HG02870 (cell line): ENCODE measurements at regions not wholly inside any gene's neighbourhood (a gene's known extent, or its start where the extent isn't known, plus 50 kb on each side); places are given as distances from the start of the nearest gene placed in this dataset.
"Not testable (repeated sequence)": the region's sequence is repeated elsewhere in the genome, so short reads cannot be mapped to it uniquely, and the experiment has no call there.

Experiments used
- ATAC-seq: cut with Tn5 transposase; IDR thresholded peaks from one replicate; pipeline ENCODE4 v1.9.1; 2021; ENCODE audit warnings: mild to moderate bottlenecking, moderate library complexity; ENCODE audit not compliant: unreplicated experiment

DNA sequence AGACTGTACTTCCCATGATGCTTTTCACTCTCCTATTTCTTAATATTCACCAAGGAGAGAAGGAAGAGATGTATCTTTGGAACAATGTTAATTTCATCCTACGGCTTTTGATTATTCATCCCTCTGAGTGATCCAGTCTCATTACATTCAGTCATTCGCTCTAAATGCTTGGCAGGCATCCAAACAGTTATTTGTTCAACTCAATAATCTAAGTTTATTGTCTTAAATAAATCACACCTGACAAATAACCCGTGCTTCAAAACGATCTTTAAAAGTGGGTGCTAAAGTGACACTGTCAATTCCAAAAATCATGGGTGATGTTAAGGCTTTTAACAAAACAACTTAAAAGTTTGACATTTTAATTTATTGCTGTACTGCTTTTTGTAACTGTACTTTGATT, 233.1 kb downstream of the RASEF start:
- ATAC-seq = no peak

DNA sequence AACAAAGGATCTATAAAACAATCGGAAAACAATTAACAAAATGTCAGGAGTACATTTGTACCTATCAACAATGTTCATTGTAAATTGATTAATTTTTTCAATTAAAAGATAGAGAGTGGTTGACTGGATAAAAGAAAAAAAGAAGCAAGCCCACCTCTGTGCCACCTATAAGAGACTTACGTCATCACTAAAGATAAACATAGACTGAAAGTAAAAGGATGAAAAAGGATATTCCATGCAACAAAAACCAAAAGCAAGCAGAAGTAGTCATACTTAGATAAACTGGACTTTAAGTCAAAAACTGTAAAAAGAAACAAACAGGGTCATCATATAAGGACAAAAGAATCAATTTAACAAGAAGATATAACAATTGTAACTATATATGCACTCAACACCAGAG, 197.4 kb downstream of the RASEF start:
- ATAC-seq = no peak

GRCh38 chr9:82880336-82881050, 182.4 kb downstream of the RASEF start:
- ATAC-seq = no peak

DNA sequence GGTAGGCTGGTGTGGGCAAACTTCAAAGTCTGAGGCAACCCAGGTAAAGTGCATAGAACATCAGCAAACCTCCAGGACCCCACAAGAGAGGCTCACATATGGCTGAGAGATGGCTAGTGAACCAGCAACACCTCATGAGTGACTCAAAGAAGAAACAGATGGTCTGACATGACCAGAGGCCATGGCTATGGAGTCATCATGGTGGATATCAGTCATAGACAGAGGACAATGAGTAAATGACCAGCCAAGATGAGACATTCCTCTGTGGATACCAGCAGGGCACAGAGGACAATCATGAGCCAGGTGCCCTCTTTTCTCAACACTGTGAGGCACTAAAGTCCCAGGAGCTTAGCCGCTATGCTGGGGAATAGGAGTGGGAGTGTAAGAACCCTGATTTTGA, 180.8 kb downstream of the RASEF start:
- ATAC-seq = no peak

DNA sequence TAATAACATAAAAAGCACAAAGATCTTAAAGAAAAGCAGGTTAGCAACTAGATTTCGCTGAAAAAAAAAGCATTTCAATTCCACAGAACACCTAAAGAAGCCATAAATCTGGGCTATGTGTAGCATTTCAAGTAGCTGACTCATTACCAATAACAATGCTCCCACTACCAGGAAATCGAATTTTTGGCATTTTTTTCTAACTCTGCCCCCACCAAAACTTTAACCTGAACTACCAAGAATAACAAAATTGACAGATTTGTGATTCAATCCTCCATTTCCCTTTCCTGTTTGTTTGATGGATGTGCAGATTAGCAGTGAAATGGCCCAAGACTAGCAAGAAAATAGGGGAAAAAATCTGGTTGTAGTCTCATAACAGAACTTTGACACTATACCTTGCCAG, 180.2 kb downstream of the RASEF start:
- no peak for ATAC-seq

DNA sequence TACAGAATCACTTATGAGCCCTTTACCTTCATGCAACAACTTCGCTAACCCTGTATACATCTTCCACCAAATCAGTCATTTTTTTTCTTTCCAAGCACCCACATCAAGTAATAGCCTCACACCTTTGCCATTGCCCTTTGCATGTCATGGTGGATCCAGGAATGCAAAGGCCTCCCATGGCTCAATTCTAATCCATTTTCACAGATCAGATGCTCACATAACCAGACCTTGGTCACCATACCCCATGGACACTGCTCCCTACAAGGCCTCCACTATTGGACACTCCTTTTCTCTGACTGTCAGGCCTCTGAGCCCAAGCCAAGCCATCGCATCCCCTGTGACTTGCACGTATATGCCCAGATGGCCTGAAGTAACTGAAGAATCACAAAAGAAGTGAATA, 179.5 kb downstream of the RASEF start:
- no peak for ATAC-seq

DNA sequence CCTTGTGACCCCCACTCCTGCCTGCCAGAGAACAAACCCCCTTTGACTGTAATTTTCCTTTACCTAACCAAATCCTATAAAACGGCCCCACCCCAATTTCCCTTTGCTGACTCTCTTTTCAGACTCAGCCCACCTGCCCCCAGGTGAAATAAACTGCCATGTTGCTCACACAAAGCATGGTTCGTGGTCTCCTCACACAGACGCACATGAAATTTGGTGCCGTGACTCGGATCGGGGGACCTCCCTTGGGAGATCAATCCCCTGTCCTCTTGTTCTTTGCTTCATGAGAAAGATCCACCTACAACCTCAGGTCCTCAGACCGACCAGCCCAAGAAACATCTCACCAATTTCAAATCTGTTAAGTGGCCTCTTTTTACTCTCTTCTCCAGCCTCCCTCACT, 179.0 kb downstream of the RASEF start:
- ATAC-seq = not testable (repeated sequence)

GRCh38 chr9:82890401-82890800, 172.5 kb downstream of the RASEF start:
- ATAC-seq = no peak

GRCh38 chr9:82890865-82891264, 172.1 kb downstream of the RASEF start:
- ATAC-seq = no peak

DNA sequence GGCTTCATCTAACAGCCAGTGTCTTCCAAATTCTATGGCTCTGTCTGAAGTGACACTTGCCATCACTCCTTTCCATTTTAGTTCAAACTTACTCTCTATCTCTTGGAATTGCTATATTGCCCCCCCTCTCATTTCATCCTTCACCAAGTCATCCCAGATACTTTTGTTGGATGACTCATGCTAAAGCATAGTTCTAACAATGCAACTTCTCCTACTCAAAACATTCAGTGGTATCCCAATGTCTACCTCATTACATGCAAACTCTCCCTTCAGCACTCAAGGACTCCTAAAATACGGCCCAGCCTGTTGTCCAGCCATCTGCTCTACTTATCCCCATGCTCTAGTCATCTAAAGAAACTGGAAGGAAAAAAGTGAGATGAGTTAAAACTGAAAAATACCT, 171.6 kb downstream of the RASEF start:
- ATAC-seq = no peak

DNA sequence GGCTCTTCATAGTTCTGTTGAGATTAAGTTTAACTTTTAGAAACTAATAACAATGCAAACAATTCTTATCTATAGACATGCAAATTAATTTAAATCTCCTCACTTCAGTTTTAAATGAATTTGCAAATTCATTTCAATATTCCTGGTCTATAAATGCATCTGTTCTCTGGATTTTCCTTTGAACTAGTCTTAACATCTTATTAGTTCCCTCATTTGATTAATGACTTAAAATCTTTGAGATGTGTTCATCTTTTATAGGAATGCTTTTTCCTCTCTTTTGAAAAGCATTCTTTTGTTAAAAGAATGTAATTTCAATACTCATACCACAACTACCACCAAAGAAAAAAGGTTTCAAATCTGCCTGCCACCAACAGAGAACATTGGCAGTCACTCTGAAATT, 169.4 kb downstream of the RASEF start:
- ATAC-seq = no peak

DNA sequence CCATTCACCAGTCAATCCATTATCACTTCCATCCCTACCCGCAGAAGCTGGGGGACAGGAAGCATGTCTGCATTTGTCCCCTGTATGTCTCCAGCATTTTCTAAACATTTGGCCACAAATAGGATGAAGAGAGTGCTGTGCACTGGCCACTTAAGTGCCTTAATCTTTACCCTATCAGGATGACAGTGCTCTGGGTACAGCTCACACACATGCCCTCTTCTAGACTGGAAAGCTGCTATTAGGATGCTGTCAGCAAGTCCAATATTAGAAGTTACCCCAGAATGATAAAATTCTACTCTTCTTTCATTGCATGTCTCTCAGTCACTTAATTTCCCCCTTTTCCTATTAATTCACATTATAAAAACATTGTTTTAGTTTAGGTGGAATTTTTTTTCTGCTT, 168.4 kb downstream of the RASEF start:
- ATAC-seq = no peak

DNA sequence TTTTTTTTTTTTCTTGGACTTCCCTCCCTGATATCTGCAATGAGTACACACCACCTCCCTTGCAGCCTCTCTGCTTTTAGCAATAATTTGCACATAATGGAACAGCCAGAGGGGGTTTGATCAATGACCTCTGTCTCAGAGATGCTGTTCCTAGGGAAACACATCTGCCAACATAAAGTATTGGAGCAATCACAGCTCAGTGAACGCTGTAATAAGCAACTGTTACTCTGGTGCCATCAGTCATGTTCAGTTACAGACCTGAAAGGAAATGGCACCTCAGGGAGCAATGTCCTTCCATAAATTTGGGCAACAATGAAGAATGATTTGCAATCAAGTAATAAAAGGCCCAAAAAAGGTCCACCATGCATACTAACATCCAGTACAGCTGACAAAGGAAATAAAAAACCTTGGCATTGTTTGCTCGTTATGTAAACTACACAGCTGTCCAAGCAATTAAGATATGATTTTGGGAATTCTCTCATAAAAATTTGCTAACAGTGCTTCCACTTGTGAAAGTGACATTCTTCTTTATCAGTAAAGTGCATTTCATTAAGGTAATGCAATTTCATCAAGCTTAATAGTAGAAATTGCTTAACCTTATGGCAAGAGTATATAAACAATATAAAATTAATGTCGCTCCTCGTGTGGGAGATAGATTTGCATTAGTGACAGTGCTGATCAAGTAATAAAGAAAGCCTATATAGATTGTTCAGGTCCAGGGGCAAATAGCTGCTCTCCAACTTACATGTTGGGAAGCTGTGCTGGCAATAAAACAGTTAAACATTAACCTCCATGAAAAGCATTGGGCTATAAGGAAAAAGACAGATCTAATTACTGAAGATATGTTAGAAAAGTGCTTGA, 167.8 kb downstream of the RASEF start:
- no peak for ATAC-seq

- no peak for ATAC-seq
Observed at GRCh38 chr9:82895822-82896110, 167.2 kb downstream of the RASEF start.

- ATAC-seq = no peak
Observed at GRCh38 chr9:82903503-82903902, 159.4 kb downstream of the RASEF start.

- ATAC-seq = no peak
Observed at GRCh38 chr9:82911996-82912395, 150.9 kb downstream of the RASEF start.

DNA sequence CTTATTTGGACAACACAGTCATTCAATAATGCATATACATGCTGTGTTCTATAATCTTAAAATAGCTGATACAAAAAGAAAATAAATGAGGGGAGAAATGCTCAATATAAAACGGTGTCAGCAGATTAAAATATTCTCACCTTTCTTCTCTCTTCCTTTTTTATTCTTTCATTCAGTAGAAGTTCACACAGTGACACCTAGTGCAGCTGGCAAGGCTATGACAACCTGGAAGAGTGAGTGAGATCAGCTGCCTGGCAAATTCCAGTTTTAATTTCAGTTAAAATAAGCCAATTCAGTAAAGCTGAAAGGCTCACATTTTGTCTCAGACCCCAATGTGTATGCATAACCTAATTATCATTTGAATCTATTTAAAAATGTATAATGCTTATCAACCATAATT, 150.3 kb downstream of the RASEF start:
- ATAC-seq = no peak

DNA sequence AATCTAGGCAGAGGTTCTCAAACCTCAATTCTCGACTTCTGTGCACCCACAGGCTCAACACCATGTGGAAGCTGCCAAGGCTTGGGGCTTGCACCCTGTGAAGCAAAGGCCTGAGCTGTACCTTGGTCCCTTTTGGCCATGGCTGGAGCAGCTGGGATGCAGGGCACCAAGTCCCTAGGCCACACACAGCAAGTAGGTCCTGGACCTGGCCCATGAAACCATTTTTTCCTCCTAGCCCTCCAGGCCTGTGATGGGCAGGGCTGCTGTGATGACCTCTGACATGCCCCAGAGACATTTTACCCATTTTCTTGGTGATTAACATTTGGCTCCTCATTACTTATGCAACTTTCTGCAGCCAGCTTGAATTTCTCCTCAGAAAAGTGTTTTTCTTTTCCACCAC, 146.7 kb downstream of the RASEF start:
- ATAC-seq = not testable (repeated sequence)

- ATAC-seq = no peak
Observed at GRCh38 chr9:82920154-82920553, 142.8 kb downstream of the RASEF start.

GRCh38 chr9:82922686-82923085, 140.3 kb downstream of the RASEF start:
- no peak for ATAC-seq

- ATAC-seq = no peak
Observed at GRCh38 chr9:82923092-82923911, 139.6 kb downstream of the RASEF start.
